ENCODE measurements at regions not wholly inside any gene's neighbourhood (a gene's known extent, or its start where the extent isn't known, plus 50 kb on each side); places are given as distances from the start of the nearest gene placed in this dataset.
A peak's percentile ranks its signal among the peaks of the same experiment; 100 is the strongest.

DNA sequence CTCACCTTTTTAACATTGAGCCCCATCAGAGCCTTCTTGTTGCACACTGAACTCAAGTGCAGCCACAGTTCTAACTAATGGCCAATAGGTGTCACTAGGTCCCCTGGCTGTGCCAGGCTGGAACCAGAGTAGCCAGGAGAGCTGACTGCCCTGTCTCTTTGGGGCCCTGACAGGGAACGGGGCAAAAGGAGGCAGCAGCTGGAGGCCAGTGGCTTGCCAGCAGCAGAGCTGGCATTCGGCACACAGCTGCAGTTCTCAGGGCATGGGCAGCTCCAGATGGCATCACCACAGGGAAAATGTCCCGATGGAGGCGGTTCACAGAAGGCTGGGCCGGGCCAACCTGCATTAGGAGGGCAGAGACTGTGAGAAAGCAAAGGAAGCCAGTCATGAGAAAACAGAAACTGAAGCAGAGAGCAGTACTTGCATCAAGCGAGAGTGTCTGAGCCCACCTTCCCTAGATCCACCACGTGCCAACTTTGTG is 188.6 kb downstream of the FCRL5 start:
- DNase-seq (ENCODE audit: extremely low spot score), result peak; percentile 55

DNA sequence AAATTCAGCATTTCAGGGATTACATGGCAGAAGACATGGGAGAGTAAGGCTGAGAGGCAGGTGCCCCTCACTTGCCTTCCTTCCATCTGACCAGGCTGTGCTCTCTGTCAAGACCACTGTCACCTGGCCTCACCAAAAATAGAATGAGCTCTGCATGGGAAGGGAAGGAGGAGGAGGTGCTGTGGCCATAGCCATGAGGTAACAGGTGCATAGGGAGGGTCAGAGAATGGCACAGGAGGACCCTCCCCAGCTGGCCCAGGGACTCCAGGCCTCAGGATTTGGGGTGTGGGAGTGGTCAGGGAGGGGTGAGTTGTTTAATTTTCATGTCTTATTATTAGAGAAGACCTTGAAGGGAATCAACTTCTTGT is 192.3 kb downstream of the FCRL5 start:
- POLR2A ChIA-PET, result no interaction called here
- CTCF ChIA-PET, result interaction anchor here (0.8 to 2.6 kb wide), 4 partner anchors 9 to 137 kb away, joined by 3 to 8 read pairs (median 3); no protein-coding TSS in a partner anchor

More for the DNA sequence above, 188.6 kb downstream of the FCRL5 start:
- TF ChIP-seq, protein P1, sequence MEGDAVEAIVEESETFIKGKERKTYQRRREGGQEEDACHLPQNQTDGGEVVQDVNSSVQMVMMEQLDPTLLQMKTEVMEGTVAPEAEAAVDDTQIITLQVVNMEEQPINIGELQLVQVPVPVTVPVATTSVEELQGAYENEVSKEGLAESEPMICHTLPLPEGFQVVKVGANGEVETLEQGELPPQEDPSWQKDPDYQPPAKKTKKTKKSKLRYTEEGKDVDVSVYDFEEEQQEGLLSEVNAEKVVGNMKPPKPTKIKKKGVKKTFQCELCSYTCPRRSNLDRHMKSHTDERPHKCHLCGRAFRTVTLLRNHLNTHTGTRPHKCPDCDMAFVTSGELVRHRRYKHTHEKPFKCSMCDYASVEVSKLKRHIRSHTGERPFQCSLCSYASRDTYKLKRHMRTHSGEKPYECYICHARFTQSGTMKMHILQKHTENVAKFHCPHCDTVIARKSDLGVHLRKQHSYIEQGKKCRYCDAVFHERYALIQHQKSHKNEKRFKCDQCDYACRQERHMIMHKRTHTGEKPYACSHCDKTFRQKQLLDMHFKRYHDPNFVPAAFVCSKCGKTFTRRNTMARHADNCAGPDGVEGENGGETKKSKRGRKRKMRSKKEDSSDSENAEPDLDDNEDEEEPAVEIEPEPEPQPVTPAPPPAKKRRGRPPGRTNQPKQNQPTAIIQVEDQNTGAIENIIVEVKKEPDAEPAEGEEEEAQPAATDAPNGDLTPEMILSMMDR (IDR thresholded peaks at IDR 0.05; ENCODE audit: control extremely low read depth, extremely low read depth, low read depth, missing control alignments), result peak; percentile 62
- ChIA-PET POLR2A (no interaction called here), CTCF (interaction anchor here (0.8 to 1.4 kb wide), 15 partner anchors 9 to 499 kb away, joined by 3 to 9 read pairs (median 4); no protein-coding TSS in a partner anchor)

DNA sequence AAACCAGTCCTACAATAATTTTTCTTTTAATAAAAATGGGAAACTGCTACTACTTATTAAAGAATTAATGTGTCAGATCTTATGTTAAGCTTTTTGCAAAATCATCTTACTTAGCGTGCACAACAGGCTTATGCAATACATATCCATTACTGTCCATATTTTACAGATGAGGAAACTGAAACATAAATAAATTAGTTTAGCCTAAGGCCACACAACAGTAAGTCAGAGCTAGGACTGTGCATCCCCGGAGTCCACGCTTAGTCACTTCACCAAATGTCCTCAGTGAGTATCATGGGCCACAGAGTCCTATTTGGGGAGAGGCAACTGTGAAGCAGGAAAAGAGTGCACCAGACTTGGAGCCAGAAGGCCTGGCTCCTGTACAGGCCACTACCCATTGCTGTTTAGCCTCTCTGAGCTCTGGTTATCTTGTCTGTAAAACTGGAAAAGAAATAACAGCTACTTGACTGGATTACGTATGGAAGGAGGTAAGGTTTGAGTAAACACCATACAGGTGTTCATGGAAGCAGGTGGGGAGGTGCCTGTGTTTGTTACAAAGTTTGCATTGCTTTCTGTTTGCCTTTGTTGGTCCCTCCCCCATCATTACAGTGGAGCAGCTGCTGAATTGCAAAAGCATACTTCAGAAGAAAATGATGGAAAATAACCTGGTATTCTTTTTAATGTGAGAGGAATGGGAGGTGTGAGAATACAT is 192.8 kb downstream of the FCRL5 start:
- TF ChIP-seq, protein P1 (IDR thresholded peaks at IDR 0.05; ENCODE audit: control extremely low read depth, extremely low read depth, low read depth, missing control alignments), result no peak
- ChIA-PET CTCF (interaction anchor here (0.8 to 2.6 kb wide), 4 partner anchors 10 to 137 kb away, joined by 3 to 8 read pairs (median 3); no protein-coding TSS in a partner anchor), POLR2A (no interaction called here)
- no peak for DNase-seq (ENCODE audit: extremely low spot score)

More for the DNA sequence above, 192.3 kb downstream of the FCRL5 start:
- TF ChIP-seq, protein P1 (IDR thresholded peaks at IDR 0.05; ENCODE audit: control extremely low read depth, extremely low read depth, low read depth, missing control alignments), result no peak
- no peak for DNase-seq (ENCODE audit: extremely low spot score)

DNA sequence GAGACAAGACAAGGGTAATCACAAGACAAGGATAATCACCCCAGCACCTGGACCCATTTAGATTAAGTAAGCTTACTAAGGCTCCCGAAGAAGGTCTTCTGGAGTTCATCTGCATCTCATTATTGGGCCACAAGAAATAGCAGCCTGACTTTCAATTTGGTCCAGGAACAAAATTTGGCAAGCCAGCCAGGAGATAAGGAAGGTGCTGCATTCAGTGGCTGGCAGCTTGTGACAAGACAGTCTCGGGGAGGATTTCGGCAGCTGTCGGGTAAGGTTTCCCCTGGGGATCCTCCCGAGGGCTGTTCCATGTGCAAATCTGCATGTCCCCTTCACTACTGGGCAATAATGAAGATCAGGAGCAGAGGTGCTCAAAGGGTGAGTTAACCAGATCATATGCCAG is 195.2 kb downstream of the FCRL5 start:
- POLR2A ChIA-PET, result no interaction called here
- CTCF ChIA-PET, result interaction anchor here (1.2 to 1.9 kb wide), 4 partner anchors 10 to 149 kb away, joined by 3 to 14 read pairs (median 4); no protein-coding TSS in a partner anchor
- no peak for DNase-seq (ENCODE audit: extremely low spot score)

DNA sequence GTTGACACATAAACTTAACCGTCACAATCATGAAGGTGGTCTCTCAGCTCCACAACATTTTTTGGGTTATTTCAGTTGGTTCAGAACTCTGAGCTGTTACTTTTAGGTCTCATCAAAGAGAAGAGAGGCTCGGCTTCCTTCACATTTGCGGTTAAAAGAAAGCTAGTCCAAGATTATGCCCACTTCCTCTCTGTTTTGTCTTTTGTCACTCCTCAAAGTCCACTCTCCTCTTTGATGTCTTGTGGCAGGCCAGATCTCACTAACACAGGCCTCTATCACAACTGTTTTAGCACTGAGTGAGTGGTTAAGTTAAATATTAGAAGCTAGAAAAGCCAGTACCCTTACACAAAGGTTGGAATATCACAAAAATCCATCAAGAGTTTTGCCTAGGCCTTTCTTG is 195.7 kb downstream of the FCRL5 start:
- no peak for DNase-seq (ENCODE audit: extremely low spot score)
- CTCF ChIA-PET, result interaction anchor here (1.0 to 1.9 kb wide), 5 partner anchors 10 to 149 kb away, joined by 3 to 14 read pairs (median 3); no protein-coding TSS in a partner anchor
- POLR2A ChIA-PET, result no interaction called here
- TF ChIP-seq, protein P1 (IDR thresholded peaks at IDR 0.05; ENCODE audit: control extremely low read depth, extremely low read depth, low read depth, missing control alignments), result no peak

More for the DNA sequence above, 195.2 kb downstream of the FCRL5 start:
- TF ChIP-seq, protein P1 (IDR thresholded peaks at IDR 0.05; ENCODE audit: control extremely low read depth, extremely low read depth, low read depth, missing control alignments), result no peak

DNA sequence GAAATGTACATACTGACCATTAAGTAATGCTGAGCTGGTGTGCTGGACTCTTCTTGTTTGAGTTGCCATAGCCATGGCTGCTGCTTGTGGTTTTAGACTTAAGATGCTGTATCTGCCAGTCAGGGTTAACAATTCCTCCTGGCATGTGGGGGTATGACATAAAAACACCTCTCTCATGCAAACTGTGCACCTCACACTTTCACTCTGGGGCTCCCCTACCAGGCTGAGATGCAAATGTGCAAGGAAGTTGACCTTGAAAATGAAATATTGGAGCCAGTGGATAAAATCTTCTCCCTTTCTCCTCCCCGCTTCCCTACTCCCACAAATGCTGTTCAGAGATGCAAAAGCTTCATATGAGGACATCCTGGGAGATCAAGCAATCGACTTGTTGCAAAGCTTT is 198.8 kb downstream of the FCRL5 start:
- TF ChIP-seq, protein P1 (IDR thresholded peaks at IDR 0.05; ENCODE audit: control extremely low read depth, extremely low read depth, low read depth, missing control alignments), result no peak
- POLR2A ChIA-PET, result no interaction called here
- CTCF ChIA-PET, result interaction anchor here (1.2 to 3.2 kb wide), 7 partner anchors 8 to 152 kb away, joined by 3 to 10 read pairs (median 4); no protein-coding TSS in a partner anchor
- no peak for DNase-seq (ENCODE audit: extremely low spot score)

Measured in GM10248 (cell line).